Activated CD4-positive, alpha-beta memory T cell treated with anti-CD3 and anti-CD28 coated beads, Interleukin-2, amount 10 ng/mL, durations not matched to agents 7 days and 5 days (primary cell): ENCODE measurements at regions not wholly inside any gene's neighbourhood (a gene's known extent, or its start where the extent isn't known, plus 50 kb on each side); places are given as distances from the start of the nearest gene placed in this dataset.

Experiments
- CTCF ChIA-PET: fragments of 350-600 bp; sonication (Branson Sonifier 250); formaldehyde crosslinking; loops from one replicate; lab custom pipeline; 2021; ENCODE audit warnings: antibody characterized with exemption, inconsistent platforms; lab: Charles Lee
- POLR2A ChIA-PET: fragments of 350-600 bp; sonication (Branson Sonifier 250); formaldehyde crosslinking; loops from one replicate; lab custom pipeline; 2021; ENCODE audit warnings: antibody characterized with exemption; lab: Charles Lee
- DNase-seq: peaks from one replicate; pipeline ENCODE4 v3.0.0-alpha.2; 2020
- H3K27ac Mint-ChIP-seq: one replicate; pipeline ENCODE4 v1.8.0; 2021; ENCODE audit warnings: mild to moderate bottlenecking, mixed read lengths
- H3K27me3 Mint-ChIP-seq: one replicate; pipeline ENCODE4 v1.8.0; 2021; ENCODE audit warnings: mixed read lengths
- H3K36me3 Mint-ChIP-seq: one replicate; pipeline ENCODE4 v1.8.0; 2021; ENCODE audit warnings: low read depth, mixed read lengths
- H3K4me1 Mint-ChIP-seq: one replicate; pipeline ENCODE4 v1.8.0; 2021; ENCODE audit warnings: mixed read lengths
- H3K4me3 Mint-ChIP-seq: one replicate; pipeline ENCODE4 v1.8.0; 2021; ENCODE audit warnings: mild to moderate bottlenecking, mixed read lengths
- H3K9me3 Mint-ChIP-seq: one replicate; pipeline ENCODE4 v1.8.0; 2021; ENCODE audit warnings: mixed read lengths

DNA sequence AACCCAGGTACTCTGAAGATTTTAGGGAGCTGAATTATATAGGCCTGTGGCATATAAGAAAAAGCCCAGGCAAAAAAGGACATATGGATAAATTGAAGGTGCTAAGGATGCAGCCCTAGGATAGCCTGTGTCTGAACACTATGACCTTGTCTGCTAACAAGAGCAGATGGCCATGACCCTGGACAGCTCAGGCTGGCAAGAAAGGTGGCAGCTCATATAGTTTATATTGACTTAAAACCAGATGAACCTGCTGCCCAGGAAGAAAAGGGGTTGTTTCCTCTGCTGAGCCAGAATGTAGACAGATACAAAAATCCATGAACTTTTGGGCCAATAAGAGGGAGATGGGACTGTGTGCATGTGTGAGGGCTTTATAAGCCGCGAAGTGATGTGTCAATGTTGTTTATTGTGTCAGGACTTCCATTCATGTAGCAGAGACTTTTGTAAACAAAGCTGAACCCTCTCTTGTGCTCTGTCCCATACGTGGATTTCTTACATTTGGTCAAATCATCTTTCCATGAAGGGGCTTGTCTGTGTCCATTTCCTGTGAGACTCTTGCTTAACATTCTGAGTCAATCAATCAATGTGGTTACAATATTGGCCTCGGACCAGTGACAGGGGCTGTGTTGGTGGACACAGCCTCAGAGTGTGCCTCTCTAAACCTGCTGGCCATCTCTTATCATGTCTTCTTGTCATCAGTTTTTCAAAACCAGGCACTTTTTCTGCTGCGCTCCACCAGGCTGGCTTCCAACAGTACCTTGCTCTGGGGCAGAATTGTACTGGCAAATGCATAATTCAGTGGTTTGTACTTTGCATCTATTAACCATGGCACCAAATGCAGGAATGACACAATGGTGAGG is 321.2 kb downstream of the WDR72 start:
- Mint-ChIP-seq H3K9me3 (no peaks in the 10 kb centered on the region), H3K4me3 (no peak overlapping the region), H3K27ac (no peak overlapping the region), H3K4me1 (no peaks in the 10 kb centered on the region), H3K36me3 (no peaks in the 10 kb centered on the region), H3K27me3 (no peaks in the 10 kb centered on the region)
- no peak for DNase-seq
- CTCF ChIA-PET = no interaction called here
- POLR2A ChIA-PET = no interaction called here

GRCh38 chr15:53437366-53437765 is 322.1 kb downstream of the WDR72 start:
- Mint-ChIP-seq H3K27ac (no peak overlapping the region), H3K36me3 (no peaks in the 10 kb centered on the region)

GRCh38 chr15:53434174-53434678 is 325.2 kb downstream of the WDR72 start:
- POLR2A ChIA-PET = no interaction called here
- CTCF ChIA-PET = no interaction called here
- no peak overlapping the region for H3K27ac Mint-ChIP-seq
- H3K27me3 Mint-ChIP-seq = no peaks in the 10 kb centered on the region
- no peaks in the 10 kb centered on the region for H3K4me1 Mint-ChIP-seq
- no peaks in the 10 kb centered on the region for H3K9me3 Mint-ChIP-seq
- H3K36me3 Mint-ChIP-seq = no peaks in the 10 kb centered on the region
- no peak overlapping the region for H3K4me3 Mint-ChIP-seq
- DNase-seq = no peak

More at GRCh38 chr15:53437366-53437765, 322.1 kb downstream of the WDR72 start:
- POLR2A ChIA-PET = no interaction called here
- CTCF ChIA-PET = no interaction called here
- no peaks in the 10 kb centered on the region for H3K27me3 Mint-ChIP-seq
- no peak for DNase-seq
- no peaks in the 10 kb centered on the region for H3K4me1 Mint-ChIP-seq
- no peak overlapping the region for H3K4me3 Mint-ChIP-seq
- H3K9me3 Mint-ChIP-seq = no peaks in the 10 kb centered on the region

- ChIA-PET CTCF (no interaction called here), POLR2A (no interaction called here)
- Mint-ChIP-seq H3K4me3 (no peak overlapping the region), H3K9me3 (peaks cover 13% of the 10 kb centered on the region), H3K36me3 (no peaks in the 10 kb centered on the region), H3K27me3 (no peaks in the 10 kb centered on the region), H3K27ac (no peak overlapping the region), H3K4me1 (no peaks in the 10 kb centered on the region)
- DNase-seq = no peak
Observed at GRCh38 chr15:53416219-53416940, 343.1 kb downstream of the WDR72 start.

DNA sequence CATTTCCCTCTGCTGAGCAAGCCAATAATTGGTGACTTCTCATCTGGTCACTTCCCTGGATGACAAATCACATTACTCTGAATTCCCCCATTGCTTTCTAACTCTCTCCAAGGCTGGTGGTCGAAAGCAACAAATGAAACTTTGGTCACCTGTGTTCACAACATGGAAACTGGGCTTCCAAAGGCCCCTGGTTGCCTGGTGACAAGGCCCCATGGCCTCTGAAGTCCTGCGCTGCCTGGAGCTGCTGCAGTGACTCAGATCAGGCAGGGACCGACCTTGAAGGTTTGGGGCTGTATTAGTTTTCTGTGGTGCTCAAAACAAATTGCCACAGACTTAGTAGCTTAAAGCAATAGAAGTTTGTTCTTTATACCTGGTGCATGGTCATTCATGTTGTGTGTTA is 345.3 kb downstream of the WDR72 start:
- Mint-ChIP-seq H3K27ac (no peak overlapping the region), H3K4me3 (no peak overlapping the region), H3K4me1 (no peaks in the 10 kb centered on the region), H3K27me3 (no peaks in the 10 kb centered on the region), H3K36me3 (no peaks in the 10 kb centered on the region), H3K9me3 (peaks cover 13% of the 10 kb centered on the region)
- no peak for DNase-seq
- ChIA-PET CTCF (no interaction called here), POLR2A (no interaction called here)

- peaks cover 7% of the 10 kb centered on the region for H3K9me3 Mint-ChIP-seq
- no peak overlapping the region for H3K27ac Mint-ChIP-seq
- no peak overlapping the region for H3K4me3 Mint-ChIP-seq
- H3K36me3 Mint-ChIP-seq = no peaks in the 10 kb centered on the region
- ChIA-PET CTCF (no interaction called here), POLR2A (no interaction called here)
- H3K27me3 Mint-ChIP-seq = no peaks in the 10 kb centered on the region
- DNase-seq = no peak
- H3K4me1 Mint-ChIP-seq = no peaks in the 10 kb centered on the region
Observed at GRCh38 chr15:53412542-53412941, 346.9 kb downstream of the WDR72 start.

GRCh38 chr15:53404930-53405493 is 354.5 kb downstream of the WDR72 start:
- H3K36me3 Mint-ChIP-seq = no peaks in the 10 kb centered on the region
- ChIA-PET CTCF (no interaction called here), POLR2A (no interaction called here)
- no peak overlapping the region for H3K27ac Mint-ChIP-seq
- no peaks in the 10 kb centered on the region for H3K27me3 Mint-ChIP-seq
- H3K4me1 Mint-ChIP-seq = no peaks in the 10 kb centered on the region
- no peaks in the 10 kb centered on the region for H3K9me3 Mint-ChIP-seq
- no peak overlapping the region for H3K4me3 Mint-ChIP-seq
- no peak for DNase-seq

DNA sequence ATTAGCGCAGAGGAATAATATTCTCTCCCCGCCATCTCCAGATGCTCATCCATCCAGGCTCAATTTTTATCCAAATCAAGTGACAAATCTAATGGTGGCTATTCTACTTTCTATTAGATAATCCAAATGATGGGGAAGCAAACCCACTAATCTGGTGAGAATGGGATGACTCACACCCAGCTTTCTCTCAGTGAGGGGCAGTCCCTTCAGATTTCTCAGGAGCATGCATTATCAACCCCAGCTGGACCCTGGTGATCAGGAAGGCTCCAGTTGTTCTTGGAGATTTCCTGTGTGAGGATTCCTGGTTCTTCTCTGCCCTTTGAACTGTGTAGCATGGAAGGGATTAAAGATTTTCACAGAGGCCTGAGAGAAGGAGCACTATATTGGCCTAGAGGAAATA is 358.0 kb downstream of the WDR72 start:
- ChIA-PET POLR2A (no interaction called here), CTCF (no interaction called here)
- H3K36me3 Mint-ChIP-seq = no peaks in the 10 kb centered on the region
- DNase-seq = no peak
- H3K4me1 Mint-ChIP-seq = no peaks in the 10 kb centered on the region
- H3K9me3 Mint-ChIP-seq = no peaks in the 10 kb centered on the region
- no peaks in the 10 kb centered on the region for H3K27me3 Mint-ChIP-seq
- no peak overlapping the region for H3K27ac Mint-ChIP-seq
- H3K4me3 Mint-ChIP-seq = no peak overlapping the region

DNA sequence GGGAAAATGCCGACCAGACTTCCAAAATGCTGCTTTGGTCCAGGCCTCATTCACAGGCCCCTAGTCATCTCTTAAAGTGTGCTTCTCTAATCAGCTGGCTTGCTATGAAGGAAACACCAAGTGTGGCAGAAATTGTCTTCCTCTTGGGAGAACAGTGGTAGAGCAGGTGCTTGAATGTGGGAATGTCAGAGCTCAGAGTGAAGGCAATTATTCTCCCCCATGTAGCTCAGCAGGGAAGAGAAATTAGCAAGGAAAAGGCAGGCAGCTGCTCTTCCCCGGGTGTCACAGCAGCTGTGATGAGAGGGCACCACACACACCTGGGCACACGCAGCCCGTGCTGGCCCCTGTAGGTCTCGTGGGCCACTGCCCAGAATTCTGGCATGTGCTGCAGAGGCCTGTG is 358.5 kb downstream of the WDR72 start:
- Mint-ChIP-seq H3K27me3 (no peaks in the 10 kb centered on the region), H3K27ac (no peak overlapping the region), H3K4me3 (no peak overlapping the region), H3K9me3 (no peaks in the 10 kb centered on the region), H3K36me3 (no peaks in the 10 kb centered on the region), H3K4me1 (no peaks in the 10 kb centered on the region)
- POLR2A ChIA-PET = no interaction called here
- DNase-seq = no peak
- CTCF ChIA-PET = no interaction called here

DNA sequence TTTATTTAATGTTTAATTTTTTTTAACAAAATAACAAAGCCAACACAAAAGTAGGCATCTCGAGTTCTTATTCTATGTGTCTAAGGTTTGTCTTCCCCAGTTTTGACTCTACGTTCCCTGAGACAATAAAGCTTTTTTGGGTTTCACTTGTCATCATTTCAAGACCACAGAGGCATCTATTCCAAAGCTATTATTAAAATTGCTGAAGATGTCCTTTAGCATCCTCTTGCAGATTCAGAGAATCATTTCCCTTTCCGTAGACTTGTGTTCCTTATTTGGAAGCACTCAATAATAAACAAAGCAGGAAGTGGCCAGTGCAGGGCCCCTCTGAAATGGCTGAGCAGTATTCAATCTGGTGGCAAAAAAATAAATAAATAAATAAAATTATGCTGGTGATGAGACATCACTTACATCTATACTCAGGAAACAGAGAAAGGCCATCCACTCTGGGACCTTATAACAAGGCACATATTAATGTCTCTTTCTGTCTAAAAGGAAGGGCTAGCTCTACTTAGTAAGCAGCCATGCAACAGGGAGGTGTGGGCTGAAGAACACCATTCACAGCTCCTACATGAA is 362.3 kb downstream of the WDR72 start:
- CTCF ChIA-PET = no interaction called here
- H3K4me3 Mint-ChIP-seq = no peak overlapping the region
- POLR2A ChIA-PET = no interaction called here

GRCh38 chr15:53395871-53396270 is 363.6 kb downstream of the WDR72 start:
- Mint-ChIP-seq H3K4me1 (no peaks in the 10 kb centered on the region), H3K9me3 (no peaks in the 10 kb centered on the region), H3K4me3 (no peak overlapping the region), H3K27me3 (no peaks in the 10 kb centered on the region), H3K27ac (no peak overlapping the region), H3K36me3 (no peaks in the 10 kb centered on the region)
- ChIA-PET POLR2A (no interaction called here), CTCF (no interaction called here)
- no peak for DNase-seq

More for the DNA sequence above, 362.3 kb downstream of the WDR72 start:
- Mint-ChIP-seq H3K9me3 (no peaks in the 10 kb centered on the region), H3K4me1 (no peaks in the 10 kb centered on the region), H3K27me3 (no peaks in the 10 kb centered on the region), H3K27ac (no peak overlapping the region), H3K36me3 (no peaks in the 10 kb centered on the region)
- DNase-seq = no peak

GRCh38 chr15:53390549-53390948 is 368.9 kb downstream of the WDR72 start:
- Mint-ChIP-seq H3K4me3 (no peak overlapping the region), H3K9me3 (no peaks in the 10 kb centered on the region), H3K4me1 (no peaks in the 10 kb centered on the region), H3K36me3 (no peaks in the 10 kb centered on the region), H3K27me3 (no peaks in the 10 kb centered on the region), H3K27ac (no peak overlapping the region)
- ChIA-PET CTCF (no interaction called here), POLR2A (no interaction called here)
- no peak for DNase-seq
